Fibroblast of the conjunctiva (primary cell): ENCODE measurements at regions not wholly inside any gene's neighbourhood (a gene's known extent, or its start where the extent isn't known, plus 50 kb on each side); places are given as distances from the start of the nearest gene placed in this dataset.
"Not testable (repeated sequence)": the region's sequence is repeated elsewhere in the genome, so short reads cannot be mapped to it uniquely, and the experiment has no call there.

Source experiments
- DNase-seq: peaks from one replicate; pipeline ENCODE4 v3.0.0-alpha.2; 2010; ENCODE audit warnings: low read depth

DNA sequence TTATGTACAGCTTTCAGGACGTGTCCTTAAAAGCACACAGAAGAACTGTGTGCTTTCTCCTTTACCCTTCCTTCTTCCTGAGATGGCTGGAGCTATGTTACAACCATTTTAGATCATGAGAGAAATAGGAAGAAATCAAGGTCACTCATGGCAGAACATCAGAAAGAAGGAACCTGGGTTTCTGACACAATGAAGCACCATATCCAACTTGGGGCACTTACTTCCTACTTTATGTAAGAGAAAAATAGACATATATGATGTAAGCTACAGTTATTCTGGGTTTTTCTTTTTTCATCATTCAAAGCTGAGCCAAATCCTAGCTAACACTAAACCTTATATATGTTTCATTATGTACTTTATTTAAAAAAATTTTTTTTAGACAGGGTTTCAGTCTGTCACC lies 79.5 kb downstream of the FAM161A start:
- no peak for DNase-seq

DNA sequence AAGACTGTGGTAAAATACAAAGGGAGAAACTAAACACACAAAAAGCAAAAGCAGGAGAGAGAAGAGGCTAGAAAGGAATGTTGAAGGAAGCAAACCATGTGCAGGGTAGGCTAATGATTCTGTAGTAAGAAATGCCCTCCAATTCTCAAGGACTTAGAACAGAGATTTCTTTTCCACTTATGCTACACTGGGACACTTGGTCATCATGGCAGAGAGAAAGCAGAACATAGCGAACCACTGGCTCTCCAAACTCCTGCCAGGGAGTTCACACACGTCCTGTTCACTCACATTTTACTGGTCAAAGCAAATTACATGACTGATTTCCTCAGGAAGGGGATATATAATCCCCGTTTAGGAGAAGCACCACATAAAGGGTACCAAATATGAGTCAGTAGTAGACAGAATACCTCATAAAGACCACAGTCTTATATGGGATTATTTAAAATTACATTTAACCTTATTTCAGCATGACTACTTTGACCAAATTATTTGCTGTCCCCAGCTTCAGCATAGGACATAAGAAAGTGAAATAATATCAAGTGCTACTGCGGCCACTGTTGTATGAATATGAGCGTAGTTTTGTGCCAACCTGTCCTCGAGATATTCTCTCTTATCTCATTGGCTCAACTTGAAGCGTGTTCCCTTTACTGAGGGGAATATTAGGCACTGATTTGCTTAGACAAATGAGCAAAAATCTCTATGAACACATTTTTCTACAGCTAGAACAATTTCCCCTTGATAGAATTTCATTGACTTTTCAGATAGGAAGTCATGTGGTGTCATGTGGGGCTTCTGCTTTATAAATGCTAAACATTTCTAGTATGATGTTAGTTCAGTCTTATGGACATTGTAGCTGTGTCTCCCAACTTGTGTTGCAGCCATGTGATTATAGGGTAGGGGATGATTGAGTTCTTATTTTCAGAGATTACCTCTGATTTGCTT lies 81.7 kb downstream of the FAM161A start:
- no peak for DNase-seq

DNA sequence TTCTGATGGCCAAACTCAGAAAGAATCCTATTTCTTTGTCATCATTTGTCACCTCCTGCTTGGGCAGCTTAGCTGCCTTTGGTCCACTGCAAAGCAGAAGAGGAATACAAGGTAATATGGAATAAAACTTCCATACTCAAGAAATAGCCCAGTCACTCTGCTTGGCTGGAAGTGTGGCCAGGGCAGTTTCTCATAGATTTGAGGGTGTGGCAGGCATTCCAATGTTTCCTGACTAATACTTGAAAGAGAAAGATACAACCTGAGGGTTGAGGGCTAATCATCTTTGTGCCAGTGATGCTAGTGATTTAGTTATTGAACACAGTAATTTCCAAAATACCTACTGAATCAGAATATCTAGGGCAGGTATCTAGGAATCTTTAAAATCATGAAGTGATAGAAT lies 83.1 kb downstream of the FAM161A start:
- DNase-seq = no peak

DNA sequence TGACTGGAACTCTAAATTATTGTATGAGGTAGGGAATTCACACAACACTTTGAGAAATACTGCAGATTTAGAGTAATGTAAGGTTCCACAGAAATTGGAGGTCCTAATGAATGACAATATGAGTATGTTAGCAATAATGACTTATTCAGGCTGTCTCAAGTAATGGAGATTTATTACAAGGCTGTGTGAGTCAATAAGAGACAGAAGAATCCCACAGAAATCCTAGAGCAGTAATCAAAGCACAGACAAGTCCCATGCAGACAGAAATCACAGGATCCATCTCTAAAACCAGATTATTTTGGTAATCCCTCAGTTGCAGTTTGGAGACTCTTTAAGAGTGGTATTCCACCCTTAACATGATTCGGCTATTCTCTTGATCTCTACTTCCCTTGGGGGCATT lies 83.6 kb downstream of the FAM161A start:
- DNase-seq = no peak

DNA sequence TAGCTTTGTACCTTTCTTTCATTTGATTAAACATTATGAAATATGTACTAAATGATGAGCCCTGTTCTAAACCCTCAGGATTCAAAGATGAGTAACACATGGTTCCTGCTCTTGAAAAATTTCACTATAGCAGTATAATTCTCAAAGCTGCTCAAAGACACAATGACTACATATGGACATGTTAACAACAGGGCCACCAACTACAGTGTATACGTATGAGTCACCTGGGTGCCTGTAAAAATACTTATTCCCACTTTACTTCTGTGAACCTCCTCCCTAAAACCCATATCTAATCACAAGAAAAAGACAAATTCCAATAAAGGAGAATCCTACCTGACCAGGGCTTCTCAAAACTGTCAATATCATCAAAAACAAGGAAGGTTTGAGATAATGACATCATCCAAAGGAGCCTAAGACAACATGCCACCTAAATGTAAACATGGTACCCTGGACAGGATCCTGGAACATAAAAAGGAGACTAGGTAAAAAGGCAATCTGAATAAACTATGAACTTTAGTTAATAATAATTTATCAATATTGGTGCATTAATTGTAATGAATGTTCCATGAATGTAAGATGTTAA lies 84.7 kb downstream of the FAM161A start:
- no peak for DNase-seq

DNA sequence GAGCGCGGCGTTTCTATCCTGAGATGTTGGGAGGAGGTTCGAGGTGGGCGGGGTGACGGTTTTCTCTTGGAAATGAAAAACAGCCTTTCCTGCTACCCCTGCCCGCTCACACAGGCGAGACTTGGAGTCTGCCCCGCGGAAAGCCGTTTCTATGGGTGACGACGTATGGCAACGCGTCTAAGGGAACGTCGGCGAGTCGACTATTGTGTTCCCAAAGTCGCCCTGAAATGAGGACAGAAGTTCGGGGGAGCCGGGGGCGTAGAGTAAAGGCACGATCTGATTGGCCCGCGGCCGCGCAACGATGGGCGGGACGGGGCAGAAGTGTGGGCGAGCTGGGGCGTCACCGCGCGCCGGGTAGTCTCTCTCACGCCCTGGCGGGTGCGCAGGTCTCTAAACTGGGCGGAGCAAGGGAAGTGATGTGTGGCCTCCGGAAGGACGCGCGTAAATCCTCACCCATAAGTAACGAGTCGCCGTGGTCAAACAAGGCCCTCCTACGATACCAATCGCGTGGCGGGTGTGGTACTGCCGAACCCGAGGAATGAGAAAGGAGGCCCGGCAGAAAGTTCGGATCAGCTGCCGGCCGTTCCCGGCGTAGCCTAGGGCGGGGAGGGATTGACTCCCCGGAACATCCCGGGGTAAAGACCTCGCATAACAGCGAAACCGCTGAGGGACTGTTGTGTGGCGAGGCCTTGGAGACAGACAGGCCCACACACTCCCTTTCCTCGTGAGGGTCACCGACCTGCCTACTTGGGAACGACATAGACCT lies 89.6 kb downstream of the FAM161A start:
- peak; percentile 98 for DNase-seq

DNA sequence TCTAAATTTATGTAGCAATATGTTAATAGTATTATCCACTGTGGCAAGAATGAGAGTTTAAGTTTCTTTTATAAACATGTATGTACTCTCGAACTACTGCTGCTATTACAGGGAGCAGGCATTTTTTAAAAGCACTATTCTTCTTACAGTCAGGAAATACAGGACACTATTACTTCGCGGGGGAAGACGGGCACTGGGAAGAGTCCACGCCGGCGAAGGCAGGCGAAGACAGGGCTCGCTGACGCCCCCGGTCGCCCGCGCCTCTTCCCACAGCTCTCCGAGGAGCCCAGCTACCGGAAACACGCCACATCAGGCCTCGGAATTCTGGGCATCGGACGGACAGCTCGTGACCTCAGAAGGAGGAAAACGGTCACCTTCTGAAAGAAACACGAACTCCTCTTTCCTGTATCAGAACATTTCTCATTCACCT lies 90.2 kb downstream of the FAM161A start:
- peak; percentile 78 for DNase-seq

DNA sequence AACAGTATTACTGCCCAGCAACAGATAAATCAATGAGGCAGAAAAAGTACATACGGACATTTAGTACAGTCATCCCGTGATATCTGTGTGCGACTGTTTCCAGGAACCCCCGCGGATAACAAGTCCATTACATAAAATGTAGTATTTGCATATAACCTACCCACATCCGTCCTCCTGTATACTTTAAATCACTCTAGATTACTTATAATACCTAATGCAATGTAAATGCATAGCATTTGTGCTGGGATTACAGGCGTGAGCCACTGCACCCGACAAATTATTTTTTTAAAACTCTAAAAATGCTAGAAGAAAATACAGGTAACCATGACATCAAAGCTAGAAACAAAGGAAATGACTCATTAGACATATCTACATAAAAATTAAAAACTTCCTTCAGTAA lies 91.6 kb downstream of the FAM161A start:
- DNase-seq = no peak

DNA sequence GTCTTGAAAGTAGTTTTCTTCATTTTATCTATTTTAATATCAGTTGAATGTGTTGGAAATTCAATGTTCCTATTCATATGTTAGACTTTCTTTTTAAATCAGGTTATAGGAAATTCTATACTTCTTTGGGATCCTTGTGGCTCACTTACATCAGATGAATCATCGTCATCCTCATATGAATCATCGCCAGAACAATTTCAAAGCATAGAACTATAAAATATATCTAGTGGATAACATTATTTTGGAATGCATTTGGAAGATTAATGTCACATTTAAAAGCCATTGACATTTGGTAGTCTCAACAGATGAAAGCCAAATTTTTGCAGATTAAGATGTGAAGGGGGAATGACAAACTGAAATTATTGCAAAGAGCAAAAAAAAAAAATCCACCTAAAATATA lies 94.1 kb downstream of the FAM161A start:
- DNase-seq = peak; percentile 64

DNA sequence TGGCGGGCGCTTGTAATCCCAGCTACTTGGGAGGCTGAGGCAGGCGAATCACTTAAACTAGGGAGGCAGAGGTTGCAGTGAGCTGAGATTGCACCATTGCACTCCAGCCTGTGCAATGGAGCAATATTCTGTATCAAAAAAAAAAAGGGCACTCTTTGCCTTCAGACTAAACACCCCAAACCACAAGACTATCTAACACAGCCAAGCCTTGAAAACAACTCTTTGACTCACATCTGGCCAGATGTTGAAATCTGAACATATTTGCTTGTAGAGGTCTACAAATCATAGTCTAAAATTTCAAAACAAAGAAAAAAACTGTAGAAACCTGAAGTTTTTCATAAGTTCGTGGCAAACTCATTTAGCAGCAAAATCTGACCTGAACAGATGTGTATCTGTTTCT lies 94.9 kb downstream of the FAM161A start:
- DNase-seq = peak; percentile 90

DNA sequence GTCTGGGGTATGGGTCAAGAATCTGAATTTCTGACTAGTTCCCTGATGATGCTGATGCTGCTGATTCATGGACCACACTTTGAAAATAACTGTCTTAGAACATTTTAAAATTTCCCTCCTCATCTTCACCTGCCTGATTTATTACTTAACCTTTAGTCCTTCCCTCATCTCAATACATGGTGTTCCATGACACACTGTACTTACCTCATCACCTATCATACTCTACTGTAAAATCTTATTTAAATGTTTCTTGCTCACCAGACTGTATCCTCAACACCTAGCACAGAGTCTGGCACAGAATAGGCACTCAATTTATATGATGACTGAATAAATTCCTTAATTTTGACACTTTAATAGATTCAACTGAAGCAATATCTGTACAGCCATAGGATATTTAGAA lies 95.7 kb downstream of the FAM161A start:
- no peak for DNase-seq

DNA sequence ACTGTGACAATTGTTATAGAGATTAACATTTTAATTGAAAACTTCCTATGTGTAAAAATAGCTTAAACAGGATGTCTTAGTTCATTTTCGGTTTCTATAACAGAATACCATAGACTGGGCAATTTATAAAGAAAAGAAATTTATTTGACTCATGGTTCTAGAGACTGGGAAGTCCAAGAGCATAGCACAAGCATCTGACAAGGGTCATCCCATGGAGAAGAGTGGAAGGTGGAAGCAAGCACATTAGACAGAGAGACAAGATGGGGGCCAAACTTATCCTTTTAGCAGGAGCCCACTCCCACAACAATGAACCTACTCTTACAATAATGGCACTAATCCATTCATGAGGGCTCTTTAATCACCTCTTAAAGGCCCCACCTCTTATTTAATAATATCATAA lies 100.3 kb downstream of the FAM161A start:
- DNase-seq = no peak

DNA sequence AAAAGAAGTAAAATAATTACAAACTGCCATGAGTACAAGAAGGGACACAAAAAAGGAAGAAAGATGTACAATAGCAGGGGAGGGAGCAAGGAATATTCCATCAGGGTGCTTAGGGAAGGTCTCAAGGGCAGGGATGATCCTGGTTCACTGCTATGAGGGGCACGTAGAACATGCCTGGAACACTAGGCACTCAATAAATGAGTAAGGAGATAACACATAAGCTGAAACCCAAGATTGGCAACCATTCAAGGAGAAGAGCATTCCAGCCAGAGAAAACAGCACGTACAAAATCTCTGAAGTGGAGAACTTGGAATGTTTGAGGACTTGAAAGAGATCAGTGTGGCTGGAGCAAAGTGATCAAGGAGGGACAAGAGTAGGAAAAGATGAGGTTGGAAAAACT lies 103.2 kb downstream of the FAM161A start:
- peak; percentile 13 for DNase-seq

DNA sequence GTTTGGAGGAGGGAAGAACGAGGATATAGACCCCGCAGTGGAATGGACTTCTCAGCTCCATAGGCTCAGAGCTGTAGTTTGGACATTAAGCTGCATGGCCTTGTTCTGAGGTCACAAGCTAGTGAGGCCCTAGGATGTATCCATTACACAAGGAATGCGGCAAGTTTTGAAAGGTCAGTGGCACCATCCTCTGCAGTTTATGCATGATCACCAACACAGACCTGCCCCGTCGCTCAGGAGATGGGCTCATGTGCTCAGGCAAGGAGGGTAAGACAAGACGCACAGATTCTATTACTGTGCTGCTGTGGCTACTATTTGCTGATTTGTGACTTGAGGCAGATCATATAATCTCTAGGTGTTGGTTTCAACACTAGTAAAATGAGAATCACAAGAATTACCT lies 110.9 kb downstream of the FAM161A start:
- no peak for DNase-seq

DNA sequence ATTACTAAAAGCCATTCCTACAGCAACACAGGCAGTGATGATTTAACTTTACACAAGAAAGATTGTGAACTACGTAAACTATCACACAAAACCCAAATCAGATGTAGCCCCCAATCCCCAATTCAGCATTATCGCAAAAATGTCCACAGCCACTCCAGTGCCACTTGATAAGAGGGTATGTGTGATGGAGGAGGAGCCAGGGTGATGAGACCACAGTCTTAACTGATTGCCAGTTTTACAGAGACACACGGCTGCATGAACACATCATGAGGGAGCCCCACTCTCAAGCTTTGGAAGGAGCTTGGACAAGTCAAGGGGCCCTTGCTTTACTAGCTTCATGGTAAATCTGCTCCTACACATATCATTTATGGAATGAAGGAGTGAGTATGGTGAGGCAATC lies 116.0 kb downstream of the FAM161A start:
- no peak for DNase-seq

DNA sequence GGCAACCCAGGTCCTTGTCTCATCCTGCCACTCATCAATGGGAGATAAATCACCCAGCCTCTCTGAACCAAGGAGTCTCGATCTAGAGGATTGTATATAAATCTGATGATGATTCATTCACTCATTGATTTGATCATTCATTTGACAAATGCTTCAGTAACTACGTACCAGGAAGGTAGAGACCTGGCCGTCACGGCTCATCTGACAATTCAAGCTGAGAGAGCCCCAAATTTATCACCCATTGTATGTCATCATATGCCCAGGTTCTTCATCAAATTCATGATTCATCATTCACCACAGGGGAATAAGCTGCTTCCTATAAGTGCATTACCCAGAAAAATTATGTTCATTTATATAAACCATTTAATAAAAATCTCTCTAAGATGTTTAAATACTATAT lies 116.9 kb downstream of the FAM161A start:
- no peak for DNase-seq

DNA sequence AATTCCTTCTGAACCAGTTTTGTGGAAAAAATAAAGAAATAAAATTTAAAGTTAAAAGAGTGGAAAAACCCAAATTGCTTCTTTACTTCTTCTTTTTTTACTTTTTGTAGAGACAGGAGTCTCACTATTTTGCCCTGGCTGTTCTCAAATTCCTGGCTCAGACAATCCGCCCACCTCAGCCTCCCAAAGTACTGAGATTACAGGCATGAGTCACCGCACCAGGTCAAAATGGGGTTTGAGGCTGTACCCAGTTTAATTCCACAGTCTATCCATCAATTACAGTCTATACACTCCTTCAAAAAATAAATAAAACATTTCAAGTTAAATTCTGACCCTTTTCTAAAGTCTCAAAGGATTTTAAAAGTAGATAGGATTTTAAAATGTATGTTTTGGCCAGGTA lies 120.3 kb downstream of the FAM161A start:
- no peak for DNase-seq

DNA sequence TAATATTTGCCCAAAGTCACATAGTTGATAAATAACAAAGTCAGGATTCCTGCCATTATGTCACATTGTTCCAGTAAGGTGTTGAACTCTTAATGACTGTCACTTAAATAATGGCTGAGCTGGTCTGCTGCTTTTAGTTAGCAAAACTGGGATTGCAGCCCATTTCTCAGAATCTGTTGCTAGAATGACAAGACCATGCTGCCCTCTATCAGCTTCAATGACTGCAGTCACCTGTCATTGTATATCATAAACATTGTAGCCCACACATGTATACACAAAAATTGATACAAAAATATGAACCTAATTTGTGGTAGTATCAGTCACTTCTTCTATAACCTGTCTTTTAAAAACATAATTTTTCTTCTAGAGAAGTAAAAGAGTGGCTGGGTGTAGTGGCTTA lies 121.1 kb downstream of the FAM161A start:
- DNase-seq = no peak

DNA sequence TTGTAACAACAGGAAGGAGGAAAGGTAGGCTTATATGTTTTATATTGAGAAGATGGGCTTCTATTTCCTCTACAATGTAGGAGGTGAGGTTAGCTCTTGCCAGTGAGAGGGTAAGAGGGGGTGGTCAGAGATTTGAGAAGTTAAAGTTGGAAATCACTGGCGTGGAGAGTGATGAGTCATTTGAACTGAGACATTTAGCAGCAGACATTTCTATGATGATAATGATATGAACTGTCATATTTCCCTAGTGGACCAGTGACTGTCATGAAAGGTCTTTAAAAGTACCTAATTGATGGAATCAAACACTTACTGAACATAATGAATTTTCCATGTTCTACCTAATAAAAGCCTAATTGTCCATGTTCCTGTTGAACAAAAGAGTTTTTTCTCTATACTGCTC lies 126.1 kb downstream of the FAM161A start:
- no peak for DNase-seq

DNA sequence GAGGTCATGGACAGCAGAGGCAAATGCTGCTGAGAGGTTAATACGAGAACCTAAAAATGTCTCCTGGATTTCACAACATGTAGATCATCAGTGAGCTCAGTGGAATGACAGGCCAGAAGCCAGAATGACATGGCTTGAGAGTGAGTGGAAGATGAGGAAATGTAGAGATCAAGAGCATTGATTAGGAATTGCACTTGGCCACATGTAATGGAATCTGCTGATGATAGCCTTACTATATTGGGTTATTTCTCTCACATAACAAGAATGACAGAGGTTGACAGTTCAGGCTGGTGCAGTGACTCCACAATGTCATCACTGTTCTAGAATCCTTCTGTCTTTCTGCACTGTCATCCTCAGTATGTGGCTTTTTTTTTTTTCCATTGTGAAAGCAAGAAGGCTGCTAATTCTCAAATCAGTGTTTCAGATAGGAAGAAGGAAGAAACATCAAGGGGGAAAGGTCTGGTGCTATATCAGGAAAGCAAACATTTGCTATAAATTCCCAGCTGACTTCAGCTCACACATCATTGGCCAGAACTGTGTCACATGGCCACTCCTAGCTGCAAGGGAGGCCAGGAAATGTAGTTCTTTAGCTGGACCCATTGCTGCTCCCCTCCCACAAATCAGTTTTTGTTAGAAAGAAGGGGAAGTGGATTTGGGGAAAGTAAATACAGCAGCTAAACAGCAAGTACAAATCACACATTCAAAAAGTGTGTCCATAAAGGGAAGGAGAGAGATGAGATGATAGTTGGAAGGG lies 127.2 kb downstream of the FAM161A start:
- DNase-seq = no peak

DNA sequence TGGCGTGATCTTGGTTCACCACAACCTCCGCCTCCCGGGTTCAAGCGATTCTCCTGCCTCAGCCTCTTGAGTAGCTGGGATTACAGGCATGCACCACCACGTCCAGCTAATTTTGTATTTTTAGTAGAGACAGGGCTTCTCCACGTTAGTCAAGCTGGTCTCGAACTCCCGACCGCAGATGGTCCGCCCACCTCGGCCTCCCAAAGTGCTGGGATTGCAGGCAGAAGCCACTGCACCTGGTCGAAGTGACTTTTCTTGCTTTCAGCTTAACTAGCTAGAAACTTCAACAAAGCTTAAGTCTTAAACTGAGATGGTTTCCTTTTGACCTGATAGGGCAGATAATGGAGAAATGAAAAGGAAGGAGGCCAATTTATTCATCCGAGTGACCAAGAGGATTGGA lies 130.5 kb downstream of the FAM161A start:
- not testable (repeated sequence) for DNase-seq

DNA sequence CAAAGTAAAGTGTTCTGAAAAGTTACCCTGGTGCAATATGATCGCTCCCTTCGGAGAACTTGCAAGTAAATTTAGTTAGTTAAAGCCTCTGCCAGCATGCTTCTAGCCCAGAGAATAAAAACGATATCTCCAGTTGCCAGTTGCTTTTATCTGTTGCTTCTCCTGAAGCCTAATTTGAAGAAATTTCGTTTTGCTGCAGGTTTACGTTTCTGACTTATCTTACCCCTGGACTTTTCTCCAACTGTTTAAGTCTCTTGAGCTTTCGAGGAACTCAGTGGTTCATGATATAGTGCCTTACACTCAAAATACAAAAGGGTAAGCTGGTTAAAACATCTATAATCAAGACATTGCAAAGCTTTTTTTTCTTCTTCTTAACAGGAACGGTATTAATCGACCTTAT lies 131.1 kb downstream of the FAM161A start:
- no peak for DNase-seq
